ENCODE measurements at regions not wholly inside any gene's neighbourhood (a gene's known extent, or its start where the extent isn't known, plus 50 kb on each side); places are given as distances from the start of the nearest gene placed in this dataset.

DNA sequence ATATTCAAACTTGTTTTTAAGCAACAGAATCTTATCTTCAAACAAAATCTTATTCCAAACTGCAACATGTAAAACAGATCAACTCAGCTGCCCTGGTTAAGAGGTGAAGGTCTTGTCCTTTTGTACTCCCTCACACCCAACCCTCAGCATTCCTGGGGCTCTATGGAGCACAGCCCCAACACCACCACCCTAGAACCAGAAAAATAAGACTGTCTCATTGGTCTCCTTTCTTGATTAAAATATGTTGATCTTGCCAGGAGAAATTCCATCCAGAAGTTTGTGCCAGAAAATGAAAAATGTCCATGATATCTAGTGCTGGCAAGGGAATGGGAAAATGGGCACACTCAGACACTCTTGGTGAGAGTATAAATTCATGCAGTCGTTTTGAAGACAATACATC lies 62.1 kb upstream of the TMEM17 start:
- H3K27me3 ChIP-seq (ENCODE audit: control insufficient read depth in 2 of 2, insufficient read depth in 2 of 2, low read length in 2 of 2), result peaks cover 0 to 2% of the 10 kb centered on the region in 2 experiments
- POLR2A ChIA-PET, result no interaction called here
- no peaks in the 10 kb centered on the region for H3K79me2 ChIP-seq (ENCODE audit: control insufficient read depth, insufficient read depth, low read length)
- no peak for TF ChIP-seq EZH2 (IDR thresholded peaks at IDR 0.05; ENCODE audit: borderline replicate concordance, low read depth, low read length, severe bottlenecking)
- TF ChIP-seq, protein P1, sequence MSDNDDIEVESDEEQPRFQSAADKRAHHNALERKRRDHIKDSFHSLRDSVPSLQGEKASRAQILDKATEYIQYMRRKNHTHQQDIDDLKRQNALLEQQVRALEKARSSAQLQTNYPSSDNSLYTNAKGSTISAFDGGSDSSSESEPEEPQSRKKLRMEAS (IDR thresholded peaks at IDR 0.05; ENCODE audit: insufficient read depth, insufficient read length), result no peak
- TF ChIP-seq JUN (IDR thresholded peaks at IDR 0.05; ENCODE audit: borderline replicate concordance, insufficient read depth, insufficient read length, low read depth), result no peak
- no peak for TF ChIP-seq POLR2AphosphoS5 (IDR thresholded peaks at IDR 0.05; ENCODE audit: insufficient read depth, low read depth, low read length)
- no peak for TF ChIP-seq GATA2 (IDR thresholded peaks at IDR 0.05; ENCODE audit: insufficient read depth, insufficient read length, low read depth, low read length)
- no peak for TF ChIP-seq POLR2A (IDR thresholded peaks at IDR 0.05; ENCODE audit: low read depth, low read length)
- no peak for TF ChIP-seq FOS (IDR thresholded peaks at IDR 0.05; ENCODE audit: borderline replicate concordance, insufficient read depth, low read length)
- intact Hi-C loops (cut with micrococcal nuclease), result no loop called here
- CTCF ChIA-PET, result no interaction called here
- H3K9ac ChIP-seq (replicated peaks; ENCODE audit: extremely low read depth, insufficient read depth, low read length), result no peak overlapping the region
- no peaks in the 10 kb centered on the region for H3K36me3 ChIP-seq (ENCODE audit: control insufficient read depth in 2 of 2, extremely low read depth in 1 of 2, insufficient read depth in 2 of 2, low read length in 2 of 2)
- no peak overlapping the region for H3K4me3 ChIP-seq (replicated peaks in 1 of 3; ENCODE audit: insufficient read depth in 1 of 3, low read depth in 1 of 3, low read length in 3 of 3)
- H3K27ac ChIP-seq (ENCODE audit: insufficient read depth, low read depth, low read length), result no peak overlapping the region
- DNase-seq (ENCODE audit: low read depth, low spot score), result no peak
- no peak overlapping the region for H2AFZ ChIP-seq (ENCODE audit: low read depth, low read length)
- H3K9me3 ChIP-seq (replicated peaks; ENCODE audit: control insufficient read depth, insufficient read depth, low read length), result no peaks in the 10 kb centered on the region
- no TSS peak for BruUV-seq (replicated peaks)
- H3K4me2 ChIP-seq (ENCODE audit: insufficient read depth, low read length), result no peak overlapping the region
- no peaks in the 10 kb centered on the region for H3K9me1 ChIP-seq (replicated peaks; ENCODE audit: control insufficient read depth, extremely low read depth, insufficient read depth, low read length)
- no peaks in the 10 kb centered on the region for H4K20me1 ChIP-seq (replicated peaks; ENCODE audit: control insufficient read depth, extremely low read depth, insufficient read depth, low read length)
- peaks cover 8% of the 10 kb centered on the region for H3K4me1 ChIP-seq (ENCODE audit: control insufficient read depth, extremely low read depth, insufficient read depth, low read length)
- no peak for FAIRE-seq
- dilution Hi-C loops (cut with MboI; ENCODE audit: extremely low pct_ligation_motif_present, low sequenced_read_pairs), result no loop called here

DNA sequence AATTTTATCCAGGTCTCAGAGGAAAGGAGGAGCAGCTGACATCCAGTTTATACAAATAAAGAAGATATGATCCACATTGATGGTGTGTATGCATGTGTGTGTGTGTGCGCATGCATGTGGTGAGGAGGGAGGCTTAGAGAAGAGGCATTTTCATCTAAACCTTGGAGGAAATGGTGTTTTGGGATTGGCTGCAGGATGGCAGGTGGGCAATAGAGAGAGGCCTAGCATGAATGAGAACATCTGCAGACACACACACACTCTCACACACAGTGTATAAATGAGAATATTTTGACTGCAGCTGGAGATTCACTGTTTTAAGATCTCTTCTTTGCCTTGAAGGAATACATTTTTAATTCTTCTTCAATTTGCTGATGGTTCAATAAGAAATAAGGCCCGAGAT lies 61.7 kb upstream of the TMEM17 start:
- FAIRE-seq (no peak), DNase-seq (ENCODE audit: low read depth, low spot score) (no peak)
- no peak overlapping the region for H3K9ac ChIP-seq (replicated peaks; ENCODE audit: extremely low read depth, insufficient read depth, low read length)
- POLR2A ChIA-PET, result no interaction called here
- H3K27ac ChIP-seq (ENCODE audit: insufficient read depth, low read depth, low read length), result no peak overlapping the region
- BruUV-seq (replicated peaks), result no TSS peak
- CTCF ChIA-PET, result interaction anchor here (0.8 to 1.4 kb wide), 3 partner anchors 8 to 208 kb away, joined by 3 to 4 read pairs (median 4); no protein-coding TSS in a partner anchor
- H3K9me3 ChIP-seq (replicated peaks; ENCODE audit: control insufficient read depth, insufficient read depth, low read length), result no peaks in the 10 kb centered on the region
- H3K36me3 ChIP-seq (ENCODE audit: control insufficient read depth in 2 of 2, extremely low read depth in 1 of 2, insufficient read depth in 2 of 2, low read length in 2 of 2), result no peaks in the 10 kb centered on the region
- no peak overlapping the region for H3K4me2 ChIP-seq (ENCODE audit: insufficient read depth, low read length)
- TF ChIP-seq, protein P1 (IDR thresholded peaks at IDR 0.05; ENCODE audit: insufficient read depth, insufficient read length), result no peak
- TF ChIP-seq JUN (IDR thresholded peaks at IDR 0.05; ENCODE audit: borderline replicate concordance, insufficient read depth, insufficient read length, low read depth) (no peak), POLR2A (IDR thresholded peaks at IDR 0.05; ENCODE audit: low read depth, low read length) (no peak), FOS (IDR thresholded peaks at IDR 0.05; ENCODE audit: borderline replicate concordance, insufficient read depth, low read length) (no peak), GATA2 (IDR thresholded peaks at IDR 0.05; ENCODE audit: insufficient read depth, insufficient read length, low read depth, low read length) (no peak), POLR2AphosphoS5 (IDR thresholded peaks at IDR 0.05; ENCODE audit: insufficient read depth, low read depth, low read length) (no peak), MYC (IDR thresholded peaks at IDR 0.05; ENCODE audit: low read depth, low read length) (no peak), EZH2 (IDR thresholded peaks at IDR 0.05; ENCODE audit: borderline replicate concordance, low read depth, low read length, severe bottlenecking) (no peak)
- TF ChIP-seq, protein P2, sequence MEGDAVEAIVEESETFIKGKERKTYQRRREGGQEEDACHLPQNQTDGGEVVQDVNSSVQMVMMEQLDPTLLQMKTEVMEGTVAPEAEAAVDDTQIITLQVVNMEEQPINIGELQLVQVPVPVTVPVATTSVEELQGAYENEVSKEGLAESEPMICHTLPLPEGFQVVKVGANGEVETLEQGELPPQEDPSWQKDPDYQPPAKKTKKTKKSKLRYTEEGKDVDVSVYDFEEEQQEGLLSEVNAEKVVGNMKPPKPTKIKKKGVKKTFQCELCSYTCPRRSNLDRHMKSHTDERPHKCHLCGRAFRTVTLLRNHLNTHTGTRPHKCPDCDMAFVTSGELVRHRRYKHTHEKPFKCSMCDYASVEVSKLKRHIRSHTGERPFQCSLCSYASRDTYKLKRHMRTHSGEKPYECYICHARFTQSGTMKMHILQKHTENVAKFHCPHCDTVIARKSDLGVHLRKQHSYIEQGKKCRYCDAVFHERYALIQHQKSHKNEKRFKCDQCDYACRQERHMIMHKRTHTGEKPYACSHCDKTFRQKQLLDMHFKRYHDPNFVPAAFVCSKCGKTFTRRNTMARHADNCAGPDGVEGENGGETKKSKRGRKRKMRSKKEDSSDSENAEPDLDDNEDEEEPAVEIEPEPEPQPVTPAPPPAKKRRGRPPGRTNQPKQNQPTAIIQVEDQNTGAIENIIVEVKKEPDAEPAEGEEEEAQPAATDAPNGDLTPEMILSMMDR (IDR thresholded peaks at IDR 0.05; ENCODE audit: extremely low read depth in 1 of 2, insufficient read depth in 1 of 2, low read depth in 1 of 2, low read length in 2 of 2), result no peak
- H3K4me1 ChIP-seq (ENCODE audit: control insufficient read depth, extremely low read depth, insufficient read depth, low read length), result peaks cover 8% of the 10 kb centered on the region
- no peak overlapping the region for H3K4me3 ChIP-seq (replicated peaks in 1 of 3; ENCODE audit: insufficient read depth in 1 of 3, low read depth in 1 of 3, low read length in 3 of 3)
- no peaks in the 10 kb centered on the region for H4K20me1 ChIP-seq (replicated peaks; ENCODE audit: control insufficient read depth, extremely low read depth, insufficient read depth, low read length)
- no peak overlapping the region for H2AFZ ChIP-seq (ENCODE audit: low read depth, low read length)
- H3K9me1 ChIP-seq (replicated peaks; ENCODE audit: control insufficient read depth, extremely low read depth, insufficient read depth, low read length), result no peaks in the 10 kb centered on the region
- H3K27me3 ChIP-seq (ENCODE audit: control insufficient read depth in 2 of 2, insufficient read depth in 2 of 2, low read length in 2 of 2), result peaks cover 0 to 2% of the 10 kb centered on the region in 2 experiments
- intact Hi-C loops (cut with micrococcal nuclease), result loop anchor here (2.0 kb wide), 1 partner anchor 61 kb away; the partner anchor contains the start of gene TMEM17
- dilution Hi-C loops (cut with MboI; ENCODE audit: extremely low pct_ligation_motif_present, low sequenced_read_pairs), result no loop called here
- no peaks in the 10 kb centered on the region for H3K79me2 ChIP-seq (ENCODE audit: control insufficient read depth, insufficient read depth, low read length)
